HG02852 (cell line): ENCODE measurements at regions not wholly inside any gene's neighbourhood (a gene's known extent, or its start where the extent isn't known, plus 50 kb on each side); places are given as distances from the start of the nearest gene placed in this dataset.

Experiments used
- ATAC-seq: cut with Tn5 transposase; IDR thresholded peaks from one replicate; pipeline ENCODE4 v1.9.1; 2021; ENCODE audit warnings: mild to moderate bottlenecking, moderate library complexity; ENCODE audit not compliant: unreplicated experiment

DNA sequence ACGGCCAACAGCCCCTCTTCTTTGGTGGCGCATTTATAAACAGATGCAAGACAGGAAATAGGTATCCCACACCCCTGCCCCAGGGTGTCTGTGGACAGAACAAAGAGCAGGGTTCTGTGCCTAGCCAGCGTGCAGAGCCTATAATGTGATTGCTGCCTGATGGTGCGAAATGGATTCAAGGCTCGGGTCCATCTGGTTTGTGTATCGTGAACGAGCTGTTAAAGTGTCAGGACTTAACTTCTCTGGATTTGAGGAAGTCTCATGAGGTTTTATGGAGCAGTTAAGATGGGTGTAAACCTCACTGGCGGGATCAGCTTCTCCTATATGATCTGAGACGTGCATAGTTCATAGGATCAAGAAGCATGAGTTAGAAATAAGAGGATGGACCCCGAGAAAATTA, 388.7 kb upstream of the TBX3 start:
- ATAC-seq = no peak

DNA sequence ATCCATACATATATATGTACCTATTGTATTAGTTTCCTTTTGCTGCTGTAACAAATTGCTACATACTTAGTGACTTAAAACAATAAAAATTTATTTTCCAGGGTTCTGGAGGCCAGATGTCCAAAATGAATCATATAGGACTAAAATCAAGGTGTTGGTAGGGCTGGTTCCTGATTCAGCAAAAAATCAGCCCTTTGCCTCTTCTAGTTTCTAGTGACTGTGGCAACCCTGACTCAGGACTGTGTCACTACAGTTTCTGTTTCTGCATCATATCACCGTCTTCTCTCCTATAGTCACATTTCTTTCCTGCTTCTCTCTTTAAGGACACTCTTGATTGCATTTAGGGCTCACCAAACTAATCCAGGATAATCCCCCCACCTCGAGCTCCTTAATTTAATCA, 386.3 kb upstream of the TBX3 start:
- no peak for ATAC-seq

DNA sequence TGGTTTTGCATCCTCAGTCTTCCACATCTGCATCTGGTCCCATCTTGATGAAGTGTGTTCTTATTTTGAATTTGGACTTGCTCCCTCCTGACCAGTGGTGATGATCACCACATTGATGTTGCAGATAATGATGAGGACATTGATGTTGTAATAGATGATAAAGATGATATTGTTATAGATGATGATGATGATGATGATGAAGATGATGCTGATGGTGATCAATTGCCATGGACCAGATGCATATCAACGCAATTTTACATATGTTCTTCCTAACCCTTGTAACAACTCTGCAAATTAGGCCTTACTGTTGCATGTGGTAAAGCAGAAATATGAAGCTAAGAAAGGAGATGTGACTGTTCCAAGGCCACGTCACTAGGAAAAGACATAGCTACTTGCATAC, 380.3 kb upstream of the TBX3 start:
- ATAC-seq = no peak

DNA sequence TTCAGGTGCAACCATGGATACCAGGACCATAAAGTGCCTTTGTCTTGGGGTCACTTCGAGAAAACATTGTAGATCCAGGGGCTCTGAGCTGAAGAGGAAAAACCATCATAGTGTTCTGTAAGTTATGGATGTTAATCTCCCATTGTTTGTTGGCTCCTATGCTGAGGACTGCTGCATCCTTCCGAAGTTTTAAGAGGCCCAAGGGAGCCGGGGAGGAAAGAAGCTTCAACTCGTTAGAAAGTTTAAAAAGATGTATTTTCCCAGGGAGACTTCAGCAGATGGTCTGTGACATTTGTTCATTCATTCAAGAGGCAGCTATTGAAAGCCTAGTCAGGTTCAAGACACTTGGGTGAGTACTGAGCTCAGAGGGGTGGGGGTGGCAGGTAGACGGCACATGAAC, 378.8 kb upstream of the TBX3 start:
- no peak for ATAC-seq

DNA sequence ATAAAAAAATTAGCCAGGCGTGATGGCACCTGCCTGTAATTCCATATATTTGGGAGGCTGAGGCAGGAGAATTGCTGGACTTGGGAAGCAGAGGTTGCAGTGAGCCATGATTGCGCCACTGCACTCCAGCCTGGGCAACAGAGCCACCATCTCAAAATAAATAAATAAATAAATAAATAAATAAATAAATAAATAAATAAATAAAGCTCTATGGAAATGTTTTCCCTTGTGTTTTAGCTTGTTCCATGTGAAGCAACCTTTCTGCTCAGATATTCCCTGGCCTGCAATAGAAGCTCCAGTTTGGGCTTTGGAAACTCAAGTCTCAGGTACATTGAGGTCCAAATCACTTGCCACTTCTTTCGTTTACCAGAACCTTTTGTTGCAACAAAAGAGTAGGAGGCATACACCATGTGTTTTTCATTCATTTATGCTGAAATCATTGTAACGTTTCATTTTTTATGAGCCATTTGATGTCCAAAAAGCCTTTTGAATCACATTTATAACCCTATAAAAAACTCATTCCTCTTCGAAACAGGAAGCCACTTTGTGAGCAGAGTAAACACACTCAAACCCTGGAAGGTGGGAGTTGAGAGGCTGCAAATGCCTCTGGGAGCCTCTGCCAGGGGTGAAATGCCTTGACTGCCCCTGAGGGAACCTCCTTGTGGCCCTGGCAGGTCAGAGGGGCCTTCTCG, 376.6 kb upstream of the TBX3 start:
- no peak for ATAC-seq

DNA sequence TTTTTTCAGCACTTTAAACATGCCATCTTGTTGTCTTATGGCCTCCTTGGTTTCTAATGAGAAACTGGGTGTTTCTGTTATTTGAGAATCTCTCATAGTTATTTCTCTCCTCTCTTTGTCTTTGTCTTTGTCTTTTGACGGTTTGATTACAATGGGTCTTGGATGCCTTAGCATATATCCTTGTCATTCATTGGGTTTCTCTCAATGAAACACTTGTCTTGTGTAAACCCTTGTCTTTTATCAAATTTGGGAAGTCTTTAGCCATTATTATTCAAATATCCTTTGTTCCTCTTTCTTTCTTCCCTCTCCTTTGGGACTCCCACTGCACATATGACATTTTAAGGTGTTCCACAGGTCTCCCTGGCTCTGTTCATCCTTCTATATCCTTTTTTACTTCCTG, 373.5 kb upstream of the TBX3 start:
- ATAC-seq = no peak

DNA sequence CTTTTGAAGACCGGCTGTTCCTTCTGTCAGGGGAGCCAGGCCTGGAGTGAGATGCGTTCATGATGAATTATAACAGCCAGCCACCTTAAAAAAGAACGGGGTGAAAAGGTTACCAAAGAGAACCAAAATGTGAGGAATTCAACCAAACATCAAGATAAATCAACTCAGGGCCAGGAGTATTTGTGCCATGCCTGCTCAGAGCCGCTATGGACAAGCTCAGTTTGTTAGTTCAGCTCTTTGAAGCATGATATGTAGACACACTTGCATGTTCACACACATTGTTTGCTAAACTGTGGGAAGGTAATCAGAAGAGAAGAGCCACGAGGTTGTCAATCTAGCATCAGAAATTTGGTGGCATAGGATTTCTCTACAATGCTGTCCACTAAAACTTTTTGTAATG, 367.4 kb upstream of the TBX3 start:
- no peak for ATAC-seq

DNA sequence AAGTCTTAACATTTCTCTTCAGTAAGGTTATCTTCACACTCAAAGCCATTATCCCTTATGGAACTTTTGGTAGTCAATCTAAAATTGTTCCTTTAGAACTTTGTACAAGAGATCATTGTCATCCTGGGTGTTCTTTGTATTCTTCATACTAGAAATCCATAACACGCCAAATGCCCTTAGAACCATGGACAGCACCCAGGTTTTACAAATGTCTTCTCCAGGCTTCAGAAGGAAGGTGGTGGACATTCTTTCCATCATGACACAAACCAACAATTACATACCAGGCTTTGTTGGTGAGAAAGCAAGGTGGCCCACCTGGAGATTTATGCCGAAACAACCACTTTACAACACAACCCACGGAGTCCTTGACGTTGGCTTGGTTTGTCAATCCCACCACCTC, 365.6 kb upstream of the TBX3 start:
- no peak for ATAC-seq

DNA sequence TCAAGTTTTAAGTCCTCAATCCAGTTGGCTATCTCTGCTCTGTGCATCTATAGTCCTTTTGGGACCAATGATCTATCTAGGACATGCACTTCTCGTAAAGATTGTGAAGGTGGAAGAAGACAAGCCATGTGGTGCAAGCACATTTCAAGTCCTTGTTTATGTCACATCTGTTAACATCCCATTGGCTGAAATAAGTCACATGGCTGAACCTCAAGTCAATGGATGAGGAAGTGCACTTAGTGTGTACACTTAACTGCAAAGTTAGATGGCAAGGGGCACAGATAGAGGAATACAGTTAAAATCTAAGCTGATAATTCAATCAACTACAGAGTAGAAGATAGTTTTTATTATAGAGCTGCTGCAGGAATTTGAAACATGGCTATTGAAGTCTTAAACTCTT, 362.8 kb upstream of the TBX3 start:
- no peak for ATAC-seq

DNA sequence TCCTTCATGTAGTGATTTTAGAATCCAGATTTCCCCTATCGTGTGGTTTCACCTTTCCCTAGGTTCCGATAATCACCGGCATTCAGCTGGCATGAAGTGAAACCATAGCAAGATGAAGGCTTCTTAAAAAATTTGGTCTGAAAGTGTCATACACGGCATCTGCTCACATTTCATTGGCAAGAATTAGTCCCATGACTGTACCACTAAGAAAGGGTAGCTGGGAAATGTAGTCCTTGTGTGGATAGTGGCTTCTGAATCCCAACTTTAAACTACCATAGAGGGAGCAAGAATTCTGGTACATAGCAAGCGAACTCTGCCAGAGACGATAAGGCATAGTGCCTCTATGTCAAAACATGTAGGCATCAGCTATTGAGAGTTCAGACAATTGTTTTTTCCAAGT, 360.1 kb upstream of the TBX3 start:
- ATAC-seq = no peak

DNA sequence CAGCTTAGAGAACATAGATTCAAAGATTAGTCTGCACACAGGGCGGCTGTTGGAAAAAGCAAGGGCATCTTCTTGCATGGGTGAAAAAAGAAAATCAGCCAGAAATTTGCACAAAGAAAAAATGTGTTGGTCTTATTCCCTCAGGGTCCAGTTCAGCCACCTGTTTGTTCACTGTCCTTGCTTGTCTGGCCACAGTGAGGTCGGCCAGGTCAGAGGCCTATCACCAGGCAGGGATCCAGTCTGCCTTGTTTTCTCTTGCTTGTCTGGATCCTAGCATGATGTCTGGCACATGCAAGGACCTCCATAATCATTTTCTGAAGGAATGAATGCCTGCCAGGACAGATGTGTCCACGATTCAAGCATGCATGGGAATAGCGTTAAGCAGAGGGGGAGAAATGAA, 359.1 kb upstream of the TBX3 start:
- ATAC-seq = no peak

DNA sequence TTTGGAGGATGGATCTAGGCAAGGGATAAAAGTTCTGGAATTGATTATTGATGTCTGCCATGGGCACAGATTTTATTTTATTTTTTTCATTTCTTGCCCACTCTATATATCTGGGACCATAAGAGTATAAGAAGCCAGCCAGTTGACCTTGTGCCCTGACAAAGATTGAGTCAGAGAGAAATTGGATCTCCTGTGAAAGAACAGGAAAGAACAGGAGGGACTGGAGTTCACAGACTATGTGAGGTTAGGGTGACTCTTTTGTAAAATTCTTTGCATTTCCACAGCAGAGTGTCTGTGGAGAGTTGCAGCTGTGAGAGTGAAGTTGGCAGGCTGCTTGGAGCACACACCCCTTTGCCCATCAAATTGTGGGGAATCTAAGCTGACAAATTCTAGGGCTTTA, 358.4 kb upstream of the TBX3 start:
- no peak for ATAC-seq

DNA sequence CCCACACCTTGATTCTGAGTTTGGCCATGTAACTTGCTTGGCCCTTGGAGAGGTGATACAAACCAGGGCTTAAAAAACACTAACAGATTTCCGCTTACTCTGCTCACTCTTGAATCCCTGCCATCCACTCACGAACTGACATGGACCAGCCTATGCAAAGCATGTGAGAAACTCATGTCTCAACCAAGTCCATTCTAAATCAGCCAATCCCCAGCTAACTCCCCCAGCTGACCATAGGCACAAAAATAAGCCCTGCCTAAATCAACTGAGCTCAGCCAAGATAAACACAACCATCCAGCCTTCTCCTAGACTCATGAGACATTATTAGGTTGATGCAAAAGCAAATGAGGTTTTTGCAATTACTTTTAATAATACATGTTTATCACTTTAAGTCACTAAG, 353.9 kb upstream of the TBX3 start:
- ATAC-seq = no peak

DNA sequence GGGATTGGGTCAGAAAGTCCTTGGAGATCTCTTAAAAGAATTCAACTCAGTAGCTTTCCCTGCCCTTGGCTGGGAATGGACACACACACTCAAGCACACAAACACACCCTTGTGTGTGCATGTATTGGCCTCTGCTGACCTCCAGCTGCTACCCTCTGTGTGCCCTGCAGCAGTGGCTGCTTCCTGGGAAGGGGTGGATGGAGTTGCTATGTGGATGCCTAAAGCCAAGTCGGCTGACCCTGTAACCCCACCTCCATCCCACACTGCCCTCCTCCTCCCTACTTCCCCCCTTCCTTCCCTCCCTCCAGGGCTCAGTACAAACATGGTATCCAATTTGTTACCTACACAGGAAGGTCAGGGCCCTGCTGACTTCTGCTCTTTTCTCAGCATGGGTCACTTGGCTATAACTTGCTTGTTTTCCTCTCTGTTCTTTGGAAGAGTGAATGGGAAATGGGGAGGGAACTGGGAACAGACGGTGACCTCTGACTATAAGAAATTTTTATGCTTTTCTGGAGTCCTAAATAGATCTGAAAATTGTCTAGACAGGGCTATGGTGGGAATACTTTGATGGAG, 351.6 kb upstream of the TBX3 start:
- ATAC-seq = no peak

DNA sequence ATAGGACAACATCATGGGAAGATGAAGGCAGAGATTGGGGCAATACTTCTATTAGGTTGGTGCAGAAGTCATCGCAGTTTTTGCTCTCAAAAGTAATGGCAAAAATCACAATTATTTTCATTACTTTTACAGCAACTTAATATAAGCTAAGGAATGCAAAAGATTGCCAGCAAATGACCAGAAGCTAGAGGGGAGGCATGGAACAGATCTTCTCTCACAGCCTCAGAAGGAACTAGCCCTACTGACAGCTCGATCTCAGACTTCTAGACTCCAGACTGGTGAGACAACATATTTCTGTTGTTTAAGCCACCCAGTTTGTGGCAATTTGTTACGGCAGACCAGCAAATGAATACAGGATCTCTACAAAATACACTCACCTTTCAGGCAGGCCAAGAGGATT, 348.5 kb upstream of the TBX3 start:
- ATAC-seq = no peak

DNA sequence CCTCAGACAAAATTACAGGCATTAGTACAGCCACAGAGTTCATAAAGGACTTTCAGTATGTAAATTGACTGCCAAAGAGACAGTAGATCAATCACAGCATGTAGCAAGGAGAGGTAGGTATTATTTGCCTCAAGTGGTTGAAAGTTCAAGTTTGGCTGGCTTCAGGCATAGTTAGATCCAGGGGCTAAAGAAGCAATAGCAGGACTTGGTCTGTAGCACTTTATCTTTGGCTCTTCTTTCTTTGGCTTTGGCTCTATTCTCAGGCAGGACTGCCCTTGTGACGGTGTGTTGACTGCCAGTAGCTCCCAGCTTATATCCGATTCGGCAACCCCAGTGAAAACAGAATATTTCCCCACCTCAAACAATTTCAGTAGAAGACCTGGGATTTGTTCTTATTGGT, 346.0 kb upstream of the TBX3 start:
- ATAC-seq = no peak

DNA sequence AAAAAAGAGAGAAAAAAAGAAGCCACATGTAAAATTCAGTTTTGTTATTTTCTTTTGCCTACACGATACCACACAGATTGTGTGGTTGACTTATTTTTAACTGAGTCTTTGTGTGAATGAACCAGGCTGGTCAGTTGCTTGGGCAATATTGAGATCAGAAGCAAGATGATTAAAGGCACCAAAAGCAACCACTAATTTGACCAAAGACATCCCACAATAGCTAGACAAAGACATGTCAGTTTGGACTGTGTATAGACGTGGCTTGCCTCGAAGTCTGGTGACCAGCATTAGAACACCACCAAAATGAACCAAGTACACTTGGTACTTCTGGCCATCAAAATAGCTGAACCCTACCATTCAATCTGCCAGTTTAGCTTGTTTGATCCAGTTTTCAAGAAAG, 340.6 kb upstream of the TBX3 start:
- ATAC-seq = no peak

DNA sequence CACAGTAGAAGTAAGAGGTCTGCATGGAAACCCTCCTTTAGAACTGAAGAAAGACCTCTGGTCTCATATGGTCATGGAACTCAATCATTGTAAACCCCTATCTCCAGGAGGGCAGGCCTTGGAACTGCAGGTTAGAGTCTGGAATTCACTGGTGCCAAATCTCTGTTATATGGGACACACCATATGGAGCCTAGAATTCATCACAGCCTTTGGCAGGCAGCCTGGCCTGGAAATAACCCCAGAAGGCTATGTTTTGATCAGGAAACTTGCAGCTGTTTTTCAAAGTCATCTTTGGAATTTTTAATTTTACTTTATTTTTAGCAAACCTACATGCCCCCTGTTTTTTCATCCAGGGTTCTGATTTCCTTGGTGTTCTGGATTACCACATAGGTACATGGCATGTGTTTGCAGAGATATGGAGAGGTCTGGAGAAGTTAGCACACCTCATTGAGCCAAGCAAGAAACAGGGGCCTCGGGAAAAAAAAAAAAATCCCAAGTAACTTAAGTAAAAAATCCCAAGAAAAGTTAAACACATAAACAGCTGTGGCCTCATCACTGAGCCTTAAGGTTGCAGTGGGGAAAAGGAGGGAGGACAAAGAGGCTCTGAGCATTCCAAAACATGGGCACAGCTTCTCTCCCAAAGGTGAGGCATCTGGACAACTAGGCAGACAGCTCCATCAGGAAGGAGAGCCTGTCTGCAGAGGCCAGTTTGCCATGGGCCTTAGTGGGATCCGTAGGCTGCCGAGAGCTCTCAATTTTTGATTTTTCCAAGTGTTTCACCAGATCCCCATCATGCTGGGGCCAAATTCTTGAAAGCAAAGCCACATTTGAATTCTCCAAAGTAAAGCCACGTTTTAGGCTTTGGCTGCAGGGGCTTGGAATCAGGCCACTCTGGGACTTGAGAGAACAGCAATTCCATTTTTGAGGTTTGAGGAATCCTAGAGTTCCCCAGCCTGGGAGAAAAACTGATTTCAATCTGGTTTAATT, 339.6 kb upstream of the TBX3 start:
- no peak for ATAC-seq

DNA sequence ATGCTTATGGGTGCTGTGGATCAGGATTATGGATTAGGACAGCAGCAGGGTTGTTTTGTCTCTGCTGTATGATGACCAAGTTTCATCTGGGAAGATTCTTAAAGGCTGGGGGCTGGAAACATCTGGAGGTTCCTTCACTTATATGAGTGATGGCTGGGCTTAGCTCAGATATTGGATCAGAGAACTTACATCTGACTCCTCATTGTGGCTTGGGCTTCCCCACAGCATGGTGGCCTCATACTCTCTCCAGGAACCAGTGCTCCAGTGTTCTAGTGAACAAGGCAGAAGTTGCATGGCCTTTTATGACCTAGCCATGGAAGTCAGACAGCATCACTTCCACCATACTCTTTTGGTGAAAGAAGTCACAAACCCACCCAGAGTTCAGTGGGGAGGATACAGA, 336.1 kb upstream of the TBX3 start:
- ATAC-seq = no peak

DNA sequence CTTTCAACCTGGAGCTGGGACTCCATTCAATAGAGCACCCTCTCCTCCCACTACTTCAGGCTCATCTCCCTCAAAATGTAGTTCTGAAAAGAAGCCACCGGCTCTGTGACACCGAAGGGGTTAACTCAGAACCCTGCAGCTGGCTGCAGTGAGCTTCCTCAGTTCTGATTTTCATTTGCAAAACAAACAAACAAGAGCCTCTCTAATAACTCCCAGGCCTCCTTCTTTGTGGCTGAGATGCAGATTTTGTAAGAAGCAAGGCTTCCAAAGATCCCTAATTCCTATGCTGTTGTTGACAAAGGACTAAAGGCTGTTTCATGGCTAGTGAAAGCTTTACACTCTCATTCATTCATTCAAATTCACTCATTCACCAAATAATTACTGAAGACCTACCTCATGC, 333.4 kb upstream of the TBX3 start:
- no peak for ATAC-seq

DNA sequence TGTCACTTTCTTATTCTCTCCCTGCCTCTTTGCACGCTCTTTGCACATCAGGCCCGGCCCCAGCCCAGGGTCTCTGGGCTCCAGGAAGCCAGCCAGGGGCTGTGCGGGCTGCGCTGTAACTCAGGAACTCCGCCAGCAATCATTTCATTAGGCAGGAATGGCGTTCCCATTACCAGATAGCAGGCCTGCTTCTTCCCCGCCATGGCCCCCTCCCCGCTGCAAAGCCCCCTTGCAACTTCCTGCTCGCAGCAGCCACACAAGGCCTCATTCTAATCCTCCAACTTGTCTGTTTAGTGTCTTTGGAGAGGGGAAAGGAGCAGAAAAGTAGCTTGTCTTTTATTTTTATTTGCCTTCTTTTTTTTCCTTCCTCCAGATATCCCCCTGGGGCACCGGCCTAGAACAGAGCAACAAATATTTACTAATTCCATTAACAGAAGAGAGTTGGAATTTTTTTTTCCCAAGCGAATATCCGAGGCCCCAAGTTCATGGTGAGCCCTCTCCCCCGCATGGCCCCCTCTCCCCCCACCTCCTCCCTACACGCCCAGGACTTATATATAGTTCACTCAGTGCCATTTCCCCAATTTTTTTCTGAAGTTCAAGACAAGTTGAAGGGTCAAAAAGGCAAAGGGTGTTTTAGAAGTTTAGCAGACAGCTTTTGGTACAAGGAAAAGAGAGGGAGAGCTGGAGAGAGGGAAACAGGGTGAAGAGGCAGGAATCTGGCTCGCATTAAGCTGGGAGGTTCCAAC, 329.4 kb upstream of the TBX3 start:
- ATAC-seq = no peak
